GM12878 (cell line): ENCODE measurements at regions not wholly inside any gene's neighbourhood (a gene's known extent, or its start where the extent isn't known, plus 50 kb on each side); places are given as distances from the start of the nearest gene placed in this dataset.

ENCODE experiments used
- CTCF ChIP-seq, 3 experiments: IDR thresholded peaks in 2 of 3; conservative IDR thresholded peaks in 1 of 3; 2 replicates each; pipeline ENCODE4 v1.5.1; 2011; ENCODE audit warnings: low read depth in 3 of 3, low read length in 3 of 3, mild to moderate bottlenecking in 3 of 3, control low read depth in 2 of 3, moderate library complexity in 2 of 3, inconsistent platforms in 1 of 3, mixed read lengths in 1 of 3; ENCODE audit not compliant: control insufficient read depth in 2 of 3, insufficient read depth in 1 of 3; ENCODE audit errors: extremely low read depth in 1 of 3
- HCFC1 ChIP-seq: fragments of 150-350 bp; IDR thresholded peaks from 2 replicates; pipeline ENCODE4 v1.6.1; 2014; ENCODE audit warnings: low read length
- NRF1 ChIP-seq: conservative IDR thresholded peaks from 2 replicates; pipeline ENCODE4 v1.6.1; 2011; ENCODE audit warnings: mild to moderate bottlenecking, low read depth, low read length, improper control_type of control experiment
- RBBP5 ChIP-seq: fragments of 200-600 bp; sonication (generic); conservative IDR thresholded peaks from 2 replicates; pipeline ENCODE4 v1.6.1; 2016
- SIN3A ChIP-seq: IDR thresholded peaks from 2 replicates; pipeline ENCODE4 v1.6.1; 2012; ENCODE audit warnings: low read depth, low read length, improper control_type of control experiment
- SP1 ChIP-seq: IDR thresholded peaks from one replicate; pipeline ENCODE4 v1.6.1; 2011; ENCODE audit warnings: low read depth, low read length

DNA sequence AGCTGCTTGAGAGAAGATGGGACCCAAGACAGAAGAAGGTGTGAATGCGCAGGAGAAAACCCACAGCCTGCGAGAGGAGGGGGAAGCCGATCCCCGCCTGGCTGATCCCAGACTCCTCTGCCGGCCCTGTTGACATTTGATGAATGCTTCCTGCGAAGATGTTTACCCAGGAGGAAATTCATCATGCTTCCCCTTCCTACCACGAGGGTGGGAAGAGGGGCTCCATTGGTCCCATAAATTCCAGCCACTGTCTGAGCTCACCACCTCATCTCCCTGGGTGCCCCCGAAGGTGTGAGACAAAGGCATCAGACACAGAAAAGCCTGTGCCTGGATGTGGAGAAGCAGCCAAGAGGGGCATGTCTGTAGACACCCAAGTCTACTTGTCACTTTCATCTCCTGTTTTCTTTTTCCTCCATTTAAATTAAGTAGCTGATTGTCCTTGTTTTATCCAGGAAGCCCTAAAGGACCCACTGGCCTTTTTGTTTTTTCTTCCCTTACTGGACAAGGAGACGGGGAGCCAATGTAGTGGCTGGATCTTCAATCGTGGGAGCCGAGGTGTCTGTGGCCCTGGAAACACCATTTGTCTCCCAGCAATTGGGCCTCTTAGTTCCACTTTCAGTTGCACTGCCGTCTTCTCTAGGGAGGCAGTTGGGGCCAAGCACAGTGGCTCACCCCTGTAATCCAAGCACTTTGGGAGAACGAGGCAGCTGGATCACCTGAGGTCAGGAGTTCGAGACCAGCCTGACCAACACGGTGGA is 95.3 kb upstream of the HES1 start:
- TF ChIP-seq NRF1 (no peak), SP1 (no peak), RBBP5 (no peak), CTCF (IDR thresholded peaks at IDR 0.05 in 2 of 3, conservative IDR thresholded peaks at IDR 0.05 in 1 of 3; ENCODE audit: control insufficient read depth in 2 of 3, extremely low read depth in 1 of 3, insufficient read depth in 1 of 3, low read depth in 3 of 3, low read length in 3 of 3) (no peak), HCFC1 (no peak), SIN3A (no peak)
